GM06990 (cell line): ENCODE measurements at regions not wholly inside any gene's neighbourhood (a gene's known extent, or its start where the extent isn't known, plus 50 kb on each side); places are given as distances from the start of the nearest gene placed in this dataset.

ENCODE experiments used
- DNase-seq: peaks from one replicate; pipeline ENCODE4 v3.0.0-alpha.2; 2011; ENCODE audit not compliant: insufficient read length; ENCODE audit errors: extremely low read depth
- H3K27me3 ChIP-seq: replicated peaks from 2 replicates; pipeline ENCODE4 v1.6.0; 2011; ENCODE audit warnings: low read length; ENCODE audit not compliant: control insufficient read depth, insufficient read depth
- H3K36me3 ChIP-seq: 2 replicates; pipeline ENCODE4 v1.5.1; 2011; ENCODE audit warnings: low read length; ENCODE audit not compliant: control insufficient read depth, insufficient read depth
- H3K4me3 ChIP-seq: replicated peaks from 2 replicates; pipeline ENCODE4 v1.5.1; 2011; ENCODE audit warnings: low read depth, mild to moderate bottlenecking, control low read depth, low read length
- TF ChIP-seq, protein P1 (sequence below): IDR thresholded peaks from 2 replicates; pipeline ENCODE4 v1.5.1; 2011; ENCODE audit warnings: low read length, control low read depth, mild to moderate bottlenecking, inconsistent platforms; ENCODE audit not compliant: insufficient read depth, poor library complexity, severe bottlenecking

DNA sequence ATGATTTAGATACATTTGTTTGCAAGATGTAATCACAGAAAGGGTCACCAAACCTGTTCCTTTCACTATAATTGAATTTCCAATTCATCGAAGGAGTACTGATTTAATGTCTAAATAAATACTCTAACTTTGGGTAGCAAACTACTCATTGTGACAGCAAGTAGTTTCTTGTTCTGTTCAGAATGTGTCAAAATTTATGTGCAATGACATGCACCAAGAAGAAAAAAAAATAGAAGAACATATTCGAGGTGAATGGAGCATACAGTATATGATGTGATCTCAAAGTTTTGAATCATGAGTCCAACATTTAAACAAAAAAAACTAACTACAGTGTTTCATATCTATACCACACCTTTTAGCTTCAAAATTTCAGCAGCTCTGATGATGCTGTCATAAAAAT is 583.6 kb upstream of the MMS22L start:
- Histone ChIP-seq H3K36me3 (no peaks in the 10 kb centered on the region), H3K27me3 (no peaks in the 10 kb centered on the region), H3K4me3 (no peak overlapping the region)
- no peak for DNase-seq
- TF ChIP-seq, protein P1, sequence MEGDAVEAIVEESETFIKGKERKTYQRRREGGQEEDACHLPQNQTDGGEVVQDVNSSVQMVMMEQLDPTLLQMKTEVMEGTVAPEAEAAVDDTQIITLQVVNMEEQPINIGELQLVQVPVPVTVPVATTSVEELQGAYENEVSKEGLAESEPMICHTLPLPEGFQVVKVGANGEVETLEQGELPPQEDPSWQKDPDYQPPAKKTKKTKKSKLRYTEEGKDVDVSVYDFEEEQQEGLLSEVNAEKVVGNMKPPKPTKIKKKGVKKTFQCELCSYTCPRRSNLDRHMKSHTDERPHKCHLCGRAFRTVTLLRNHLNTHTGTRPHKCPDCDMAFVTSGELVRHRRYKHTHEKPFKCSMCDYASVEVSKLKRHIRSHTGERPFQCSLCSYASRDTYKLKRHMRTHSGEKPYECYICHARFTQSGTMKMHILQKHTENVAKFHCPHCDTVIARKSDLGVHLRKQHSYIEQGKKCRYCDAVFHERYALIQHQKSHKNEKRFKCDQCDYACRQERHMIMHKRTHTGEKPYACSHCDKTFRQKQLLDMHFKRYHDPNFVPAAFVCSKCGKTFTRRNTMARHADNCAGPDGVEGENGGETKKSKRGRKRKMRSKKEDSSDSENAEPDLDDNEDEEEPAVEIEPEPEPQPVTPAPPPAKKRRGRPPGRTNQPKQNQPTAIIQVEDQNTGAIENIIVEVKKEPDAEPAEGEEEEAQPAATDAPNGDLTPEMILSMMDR, result no peak

DNA sequence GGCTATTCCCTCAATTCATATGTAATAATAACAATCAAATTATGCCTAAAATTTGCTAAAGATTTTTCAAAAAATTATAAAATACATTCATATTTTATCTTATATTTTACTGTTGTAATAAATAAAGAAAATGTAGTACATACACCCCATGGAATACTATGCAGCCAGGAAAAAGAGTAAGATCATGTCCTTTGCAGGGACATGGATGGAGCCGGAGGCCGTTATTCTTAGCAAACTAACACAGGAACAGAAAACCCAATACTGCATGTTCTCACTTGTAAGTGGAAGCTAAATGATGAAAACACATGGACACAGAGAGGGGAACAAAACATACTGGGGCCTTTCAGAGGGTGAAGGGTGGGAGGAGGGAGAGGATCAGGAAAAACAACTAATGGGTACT is 584.2 kb upstream of the MMS22L start:
- TF ChIP-seq, protein P1, result no peak
- Histone ChIP-seq H3K4me3 (no peak overlapping the region), H3K27me3 (no peaks in the 10 kb centered on the region), H3K36me3 (no peaks in the 10 kb centered on the region)
- DNase-seq, result no peak

DNA sequence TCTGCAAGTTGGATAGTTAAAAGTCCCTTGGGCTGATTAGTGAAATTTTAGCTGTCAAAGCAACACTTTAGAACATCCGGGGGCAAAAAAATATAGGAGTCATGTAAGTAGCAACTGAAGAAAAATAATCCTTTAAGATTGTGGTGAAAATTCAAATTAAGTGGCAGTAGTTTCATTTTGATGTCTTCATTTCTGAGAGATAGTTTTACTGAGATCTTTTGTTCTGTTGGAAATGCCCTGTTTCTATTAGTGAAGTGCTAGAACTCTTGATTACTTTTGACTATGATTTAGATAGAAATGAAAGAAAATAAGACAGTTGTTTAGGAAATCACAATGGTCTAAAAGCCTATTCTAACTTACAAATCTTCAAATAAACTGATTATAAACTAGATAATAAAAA is 587.3 kb upstream of the MMS22L start:
- Histone ChIP-seq H3K4me3 (no peak overlapping the region), H3K27me3 (no peaks in the 10 kb centered on the region), H3K36me3 (no peaks in the 10 kb centered on the region)
- TF ChIP-seq, protein P1, result no peak
- no peak for DNase-seq

DNA sequence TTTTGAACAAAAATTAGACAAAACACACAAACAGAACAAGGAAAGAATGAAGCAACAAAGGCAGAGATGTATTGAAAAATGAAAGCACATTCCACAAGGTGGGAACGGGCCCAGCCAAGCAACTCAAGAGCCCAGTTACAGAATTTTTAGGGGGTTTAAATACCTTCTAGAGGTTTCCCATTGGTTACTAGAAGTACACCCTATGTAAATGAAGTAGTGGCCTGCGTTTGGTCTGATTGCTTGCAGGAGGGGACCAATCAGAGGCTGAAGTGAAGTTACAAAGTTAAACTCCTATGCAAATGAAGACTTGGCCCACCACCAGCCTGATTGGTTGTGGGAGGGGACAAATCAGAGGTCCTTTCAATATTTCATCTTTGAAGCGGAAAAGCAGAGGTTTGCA is 593.7 kb upstream of the MMS22L start:
- H3K36me3 ChIP-seq, result no peaks in the 10 kb centered on the region
- no peak for DNase-seq
- H3K4me3 ChIP-seq, result no peak overlapping the region
- H3K27me3 ChIP-seq, result no peaks in the 10 kb centered on the region
- TF ChIP-seq, protein P1, result no peak

DNA sequence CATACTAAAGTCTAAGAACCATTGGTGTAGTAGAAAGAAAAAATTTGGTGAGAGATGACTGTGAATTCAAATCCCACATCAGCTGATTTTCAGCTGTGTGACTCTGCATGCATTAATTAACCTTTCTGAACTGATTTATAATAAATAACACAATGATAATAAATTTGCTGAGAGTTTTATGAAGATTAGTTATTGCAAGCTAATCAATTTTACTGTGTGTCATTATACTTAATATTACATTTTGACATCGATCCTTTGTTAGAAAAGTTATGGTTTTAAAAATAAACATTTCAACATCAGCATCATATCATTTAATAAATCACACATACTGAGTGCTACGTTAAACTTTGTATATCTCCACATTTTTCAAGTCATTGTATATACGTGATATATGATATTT is 599.7 kb upstream of the MMS22L start:
- TF ChIP-seq, protein P1, result no peak
- Histone ChIP-seq H3K4me3 (no peak overlapping the region), H3K36me3 (no peaks in the 10 kb centered on the region), H3K27me3 (no peaks in the 10 kb centered on the region)
- no peak for DNase-seq

DNA sequence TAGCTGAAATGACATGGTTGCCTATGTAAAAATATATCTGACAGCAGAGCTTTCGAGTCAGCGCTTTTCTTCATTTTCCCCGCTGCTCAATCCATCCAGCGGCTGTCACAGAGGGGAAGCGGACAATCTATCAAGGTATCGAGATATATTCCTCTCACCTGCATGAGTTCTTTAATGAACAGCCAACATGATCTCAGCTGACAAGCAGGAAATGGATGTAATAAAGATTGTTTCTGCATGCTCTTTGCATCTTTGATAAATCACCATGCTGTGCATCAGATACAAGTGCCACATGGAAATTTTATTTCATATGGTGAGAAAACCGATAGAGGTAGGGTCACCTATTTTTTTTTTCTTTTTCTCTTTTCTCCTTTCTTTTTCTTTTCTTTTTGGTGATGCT is 602.3 kb upstream of the MMS22L start:
- DNase-seq, result no peak
- Histone ChIP-seq H3K27me3 (no peaks in the 10 kb centered on the region), H3K36me3 (no peaks in the 10 kb centered on the region), H3K4me3 (no peak overlapping the region)
- TF ChIP-seq, protein P1, result no peak
